HepG2 (cell line): ENCODE measurements at regions not wholly inside any gene's neighbourhood (a gene's known extent, or its start where the extent isn't known, plus 50 kb on each side); places are given as distances from the start of the nearest gene placed in this dataset.

Experiments used
- ATAC-seq: fragments of 200-7000 bp; cut with Tn5 transposase; 3 replicates; pipeline ENCODE4 v1.9.1; 2020; ENCODE audit warnings: mild to moderate bottlenecking, moderate library complexity
- BruUV-seq: library from RNA; stranded (reverse); fragments of 400-500 nt; replicated peaks from 2 replicates; lab custom pipeline; 2021; lab: Mats Ljungman, UMichigan
- CTCF ChIA-PET: fragments of 300-600 bp; formaldehyde crosslinking; extraction: SDS; loops from one replicate; lab custom pipeline; 2021; ENCODE audit warnings: low total read pairs, inconsistent platforms, low intra/inter-chr PET ratio; lab: Yijun Ruan, JAX
- POLR2A ChIA-PET: fragments of 350-600 bp; sonication (Branson Sonifier 250); formaldehyde crosslinking; loops from one replicate; lab custom pipeline; 2020; ENCODE audit warnings: antibody characterized with exemption, inconsistent platforms; lab: Yijun Ruan, JAX
- DNase-seq: peaks from one replicate; pipeline ENCODE4 v3.0.0-alpha.2; 2015; ENCODE audit warnings: low spot score
- FAIRE-seq: peaks from 3 replicates; lab custom pipeline; 2011; peaks lifted over from hg19 to GRCh38; lab: Jason Lieb, UNC
- H2AFZ ChIP-seq: one replicate; pipeline ENCODE4 v1.6.1; 2011; ENCODE audit warnings: low read length, inconsistent platforms
- H3K27ac ChIP-seq: fragments of 300-600 bp; 3 replicates; pipeline ENCODE4 v1.8.0; 2011; ENCODE audit warnings: mixed run types, mild to moderate bottlenecking, mixed read lengths, low read length, inconsistent platforms; ENCODE audit not compliant: insufficient read depth; ENCODE audit errors: extremely low read length
- H3K27me3 ChIP-seq, 2 experiments: fragments of 200-600 bp in 1 of 2; 2 replicates in 1 of 2; 3 replicates in 1 of 2; pipeline versions ENCODE4 v1.6.0 to v1.8.0; 2011; ENCODE audit warnings: low read length in 2 of 2, mild to moderate bottlenecking in 2 of 2, moderate library complexity in 2 of 2, inconsistent platforms in 1 of 2; ENCODE audit not compliant: insufficient read depth in 2 of 2, control insufficient read depth in 1 of 2
- H3K36me3 ChIP-seq, 2 experiments: fragments of 200-600 bp in 1 of 2; replicated peaks in 1 of 2; 2 replicates in 1 of 2; 3 replicates in 1 of 2; pipeline versions ENCODE4 v1.5.1 to v1.8.0; 2011; ENCODE audit warnings: low read length in 2 of 2, inconsistent platforms in 1 of 2; ENCODE audit not compliant: insufficient read depth in 2 of 2, control insufficient read depth in 1 of 2
- H3K4me1 ChIP-seq: 2 replicates; pipeline ENCODE4 v1.5.1; 2012; ENCODE audit warnings: low read length, inconsistent platforms; ENCODE audit not compliant: insufficient read depth
- H3K4me2 ChIP-seq: 2 replicates; pipeline ENCODE4 v1.6.0; 2011; ENCODE audit warnings: low read depth, low read length, inconsistent platforms
- H3K4me3 ChIP-seq, 3 experiments: fragments of 200-600 bp in 1 of 3; sonication (generic), shearing (Covaris generic) in 1 of 3; replicated peaks in 1 of 3; 2 replicates each; pipeline ENCODE4 v1.5.1; 2011 to 2016; ENCODE audit warnings: low read length in 3 of 3, inconsistent platforms in 2 of 3, low read depth in 2 of 3, mild to moderate bottlenecking in 2 of 3, control low read depth in 1 of 3, mixed read lengths in 1 of 3; ENCODE audit not compliant: insufficient read depth in 1 of 3
- H3K79me2 ChIP-seq: one replicate; pipeline ENCODE4 v1.6.1; 2011; ENCODE audit warnings: low read length, inconsistent platforms; ENCODE audit not compliant: insufficient read depth
- H3K9ac ChIP-seq: 2 replicates; pipeline ENCODE4 v1.6.0; 2011; ENCODE audit warnings: mild to moderate bottlenecking, low read depth, low read length, inconsistent platforms; ENCODE audit not compliant: insufficient read depth
- H3K9me3 ChIP-seq: 2 replicates; pipeline ENCODE4 v1.5.1; 2012; ENCODE audit warnings: mild to moderate bottlenecking, low read length
- H4K20me1 ChIP-seq: 2 replicates; pipeline ENCODE4 v1.6.0; 2011; ENCODE audit warnings: inconsistent platforms, mild to moderate bottlenecking, low read length, moderate library complexity; ENCODE audit not compliant: insufficient read depth
- FOSL2 ChIP-seq: sonication (generic); formaldehyde crosslinking; IDR thresholded peaks from 2 replicates; pipeline ENCODE4 v1.4.0; 2020; ENCODE audit warnings: missing genetic modification reagents
- GABPB1 ChIP-seq: IDR thresholded peaks from 2 replicates; pipeline ENCODE4 v1.6.1; 2016; ENCODE audit warnings: mild to moderate bottlenecking, missing genetic modification reagents, moderate library complexity, missing compliant biosample characterization
- SIN3A ChIP-seq: IDR thresholded peaks from 2 replicates; pipeline ENCODE4 v1.6.1; 2011; ENCODE audit warnings: low read depth, mild to moderate bottlenecking, control low read depth, low read length, borderline replicate concordance
- TCF7 ChIP-seq: sonication (generic); IDR thresholded peaks from 2 replicates; pipeline ENCODE4 v1.6.1; 2016; ENCODE audit warnings: antibody characterized with exemption, low read depth
- ZNF329 ChIP-seq: sonication (generic); formaldehyde crosslinking; IDR thresholded peaks from 2 replicates; pipeline ENCODE4 v1.9.0; 2021; ENCODE audit warnings: low read depth, mild to moderate bottlenecking, missing genetic modification reagents
- ZNF367 ChIP-seq: sonication (generic); formaldehyde crosslinking; IDR thresholded peaks from 2 replicates; pipeline ENCODE4 v1.4.0; 2020; ENCODE audit warnings: missing genetic modification reagents, borderline replicate concordance
- ZNF547 ChIP-seq: sonication (generic); formaldehyde crosslinking; IDR thresholded peaks from 2 replicates; pipeline ENCODE4 v1.5.1; 2020; ENCODE audit warnings: mild to moderate bottlenecking, missing genetic modification reagents
- WGBS: methylation state at CpG from one replicate; pipeline ENCODE4 v1.1.6; 2017; ENCODE audit warnings: low lambda C conversion rate; 5-methylcytosine and 5-hydroxymethylcytosine counted together
- in situ Hi-C: cut with HindIII; loops from 2 replicates; pipeline ENCODE4 v1.10.0; 2017; ENCODE audit warnings: low pct_unique_long_range_greater_than_20kb; ENCODE audit not compliant: extremely low pct_ligation_motif_present
- intact Hi-C: fragments of 100-400 bp; cut with micrococcal nuclease; formaldehyde crosslinking; loops from one replicate; pipeline ENCODE4 v1.10.0; 2022; ENCODE audit not compliant: unreplicated experiment
- TF ChIP-seq, protein P1 (sequence below): sonication (generic); formaldehyde crosslinking; IDR thresholded peaks from 2 replicates; pipeline ENCODE4 v1.4.0; 2020; ENCODE audit warnings: low read depth, mild to moderate bottlenecking, missing genetic modification reagents
- TF ChIP-seq, protein P2 (sequence below): sonication (generic); formaldehyde crosslinking; IDR thresholded peaks from 2 replicates; pipeline ENCODE4 v1.4.0; 2020; ENCODE audit warnings: mild to moderate bottlenecking, missing genetic modification reagents, borderline replicate concordance
- TF ChIP-seq, protein P3 (sequence below): sonication (generic); formaldehyde crosslinking; IDR thresholded peaks from 2 replicates; pipeline ENCODE4 v1.4.0; 2020; ENCODE audit warnings: missing genetic modification reagents
- TF ChIP-seq, protein P4 (sequence below): IDR thresholded peaks from 2 replicates; pipeline ENCODE4 v1.6.1; 2012; ENCODE audit warnings: low read depth, low read length, improper control_type of control experiment
- TF ChIP-seq, protein P5 (sequence below): IDR thresholded peaks from 2 replicates; pipeline ENCODE4 v1.6.1; 2016; ENCODE audit warnings: missing compliant biosample characterization, missing genetic modification reagents, borderline replicate concordance

DNA sequence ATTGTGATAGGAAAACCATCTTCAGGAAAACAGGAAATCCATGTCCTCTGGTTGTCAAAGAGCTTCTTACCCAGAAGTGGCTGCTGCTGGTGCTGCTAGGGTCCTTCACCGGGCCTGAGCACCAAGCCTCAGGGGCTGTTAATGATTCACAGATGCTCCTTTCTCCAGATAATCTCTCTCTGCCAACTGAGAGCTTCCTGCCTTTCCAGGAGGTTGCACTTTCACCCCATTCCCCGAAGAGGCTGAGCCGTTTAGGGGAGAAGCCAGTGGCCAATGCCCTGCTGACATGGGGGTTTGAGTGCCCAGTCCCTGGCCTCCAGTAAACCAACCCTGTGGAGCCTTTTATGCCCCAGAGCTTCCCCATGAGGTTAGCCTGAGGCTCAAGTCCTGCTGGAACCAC lies 122.4 kb downstream of the CBLN4 start:
- CTCF ChIA-PET: no interaction called here
- POLR2A ChIA-PET: no interaction called here
- Histone ChIP-seq H3K27ac (no peak overlapping the region), H4K20me1 (no peaks in the 10 kb centered on the region), H3K4me2 (no peak overlapping the region), H3K36me3 (no peaks in the 10 kb centered on the region), H3K9me3 (peaks cover 93% of the 10 kb centered on the region), H3K4me1 (no peaks in the 10 kb centered on the region), H3K79me2 (no peaks in the 10 kb centered on the region), H3K4me3 (no peak overlapping the region; a peak in 1 of 6 replicates), H2AFZ (no peak overlapping the region), H3K9ac (no peak overlapping the region), H3K27me3 (no peaks in the 10 kb centered on the region)
- ATAC-seq (no peak), DNase-seq (no peak), FAIRE-seq (no peak)
- WGBS: 5% methylated on average over 3 of the region's 3 CpGs
- in situ Hi-C loops: no loop called here
- no TSS peak for BruUV-seq
- TF ChIP-seq FOSL2 (CRISPR knock-in tag) (no peak), ZNF367 (CRISPR knock-in tag) (no peak), ZNF329 (CRISPR knock-in tag) (no peak), ZNF547 (no peak), GABPB1 (CRISPR knock-in tag) (no peak), SIN3A (no peak), TCF7 (no peak)
- TF ChIP-seq, protein P1, sequence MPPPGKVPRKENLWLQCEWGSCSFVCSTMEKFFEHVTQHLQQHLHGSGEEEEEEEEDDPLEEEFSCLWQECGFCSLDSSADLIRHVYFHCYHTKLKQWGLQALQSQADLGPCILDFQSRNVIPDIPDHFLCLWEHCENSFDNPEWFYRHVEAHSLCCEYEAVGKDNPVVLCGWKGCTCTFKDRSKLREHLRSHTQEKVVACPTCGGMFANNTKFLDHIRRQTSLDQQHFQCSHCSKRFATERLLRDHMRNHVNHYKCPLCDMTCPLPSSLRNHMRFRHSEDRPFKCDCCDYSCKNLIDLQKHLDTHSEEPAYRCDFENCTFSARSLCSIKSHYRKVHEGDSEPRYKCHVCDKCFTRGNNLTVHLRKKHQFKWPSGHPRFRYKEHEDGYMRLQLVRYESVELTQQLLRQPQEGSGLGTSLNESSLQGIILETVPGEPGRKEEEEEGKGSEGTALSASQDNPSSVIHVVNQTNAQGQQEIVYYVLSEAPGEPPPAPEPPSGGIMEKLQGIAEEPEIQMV (CRISPR knock-in tag): no peak
- TF ChIP-seq, protein P2, sequence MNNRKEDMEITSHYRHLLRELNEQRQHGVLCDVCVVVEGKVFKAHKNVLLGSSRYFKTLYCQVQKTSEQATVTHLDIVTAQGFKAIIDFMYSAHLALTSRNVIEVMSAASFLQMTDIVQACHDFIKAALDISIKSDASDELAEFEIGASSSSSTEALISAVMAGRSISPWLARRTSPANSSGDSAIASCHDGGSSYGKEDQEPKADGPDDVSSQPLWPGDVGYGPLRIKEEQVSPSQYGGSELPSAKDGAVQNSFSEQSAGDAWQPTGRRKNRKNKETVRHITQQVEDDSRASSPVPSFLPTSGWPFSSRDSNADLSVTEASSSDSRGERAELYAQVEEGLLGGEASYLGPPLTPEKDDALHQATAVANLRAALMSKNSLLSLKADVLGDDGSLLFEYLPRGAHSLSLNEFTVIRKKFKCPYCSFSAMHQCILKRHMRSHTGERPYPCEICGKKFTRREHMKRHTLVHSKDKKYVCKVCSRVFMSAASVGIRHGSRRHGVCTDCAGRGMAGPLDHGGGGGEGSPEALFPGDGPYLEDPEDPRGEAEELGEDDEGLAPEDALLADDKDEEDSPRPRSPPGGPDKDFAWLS (CRISPR knock-in tag): no peak
- TF ChIP-seq, protein P3, sequence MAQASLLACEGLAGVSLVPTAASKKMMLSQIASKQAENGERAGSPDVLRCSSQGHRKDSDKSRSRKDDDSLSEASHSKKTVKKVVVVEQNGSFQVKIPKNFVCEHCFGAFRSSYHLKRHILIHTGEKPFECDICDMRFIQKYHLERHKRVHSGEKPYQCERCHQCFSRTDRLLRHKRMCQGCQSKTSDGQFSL (CRISPR knock-in tag): no peak
- TF ChIP-seq, protein P4, sequence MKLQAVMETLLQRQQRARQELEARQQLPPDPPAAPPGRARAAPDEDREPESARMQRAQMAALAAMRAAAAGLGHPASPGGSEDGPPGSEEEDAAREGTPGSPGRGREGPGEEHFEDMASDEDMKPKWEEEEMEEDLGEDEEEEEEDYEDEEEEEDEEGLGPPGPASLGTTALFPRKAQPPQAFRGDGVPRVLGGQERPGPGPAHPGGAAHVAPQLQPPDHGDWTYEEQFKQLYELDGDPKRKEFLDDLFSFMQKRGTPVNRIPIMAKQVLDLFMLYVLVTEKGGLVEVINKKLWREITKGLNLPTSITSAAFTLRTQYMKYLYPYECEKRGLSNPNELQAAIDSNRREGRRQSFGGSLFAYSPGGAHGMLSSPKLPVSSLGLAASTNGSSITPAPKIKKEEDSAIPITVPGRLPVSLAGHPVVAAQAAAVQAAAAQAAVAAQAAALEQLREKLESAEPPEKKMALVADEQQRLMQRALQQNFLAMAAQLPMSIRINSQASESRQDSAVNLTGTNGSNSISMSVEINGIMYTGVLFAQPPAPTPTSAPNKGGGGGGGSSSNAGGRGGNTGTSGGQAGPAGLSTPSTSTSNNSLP: no peak
- TF ChIP-seq, protein P5, sequence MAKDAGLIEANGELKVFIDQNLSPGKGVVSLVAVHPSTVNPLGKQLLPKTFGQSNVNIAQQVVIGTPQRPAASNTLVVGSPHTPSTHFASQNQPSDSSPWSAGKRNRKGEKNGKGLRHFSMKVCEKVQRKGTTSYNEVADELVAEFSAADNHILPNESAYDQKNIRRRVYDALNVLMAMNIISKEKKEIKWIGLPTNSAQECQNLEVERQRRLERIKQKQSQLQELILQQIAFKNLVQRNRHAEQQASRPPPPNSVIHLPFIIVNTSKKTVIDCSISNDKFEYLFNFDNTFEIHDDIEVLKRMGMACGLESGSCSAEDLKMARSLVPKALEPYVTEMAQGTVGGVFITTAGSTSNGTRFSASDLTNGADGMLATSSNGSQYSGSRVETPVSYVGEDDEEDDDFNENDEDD (CRISPR knock-in tag): no peak
- intact Hi-C loops: no loop called here
